ENCODE measurements at regions not wholly inside any gene's neighbourhood (a gene's known extent, or its start where the extent isn't known, plus 50 kb on each side); places are given as distances from the start of the nearest gene placed in this dataset.

GRCh38 chr2:9092383-9093282, 89.1 kb upstream of the MBOAT2 start:
- no peak overlapping the region for H3K4me3 Mint-ChIP-seq
- no peak overlapping the region for H3K4me3 ChIP-seq
- no peaks in the 10 kb centered on the region for H4K20me1 ChIP-seq (ENCODE audit: low read depth)
- peaks cover 3% of the 10 kb centered on the region for H3F3A ChIP-seq (ENCODE audit: low read depth)
- peaks cover 21% of the 10 kb centered on the region for H3K4me1 Mint-ChIP-seq
- H3K9me3 ChIP-seq (ENCODE audit: low read depth) = no peaks in the 10 kb centered on the region
- no peaks in the 10 kb centered on the region for H3K9me3 Mint-ChIP-seq
- no peak for TF ChIP-seq EZH2 (IDR thresholded peaks at IDR 0.05)
- no peak for TF ChIP-seq CTCF (IDR thresholded peaks at IDR 0.05)
- no peak for TF ChIP-seq EZH2phosphoT487 (IDR thresholded peaks at IDR 0.05)
- H3K79me2 ChIP-seq (ENCODE audit: low read depth) = no peaks in the 10 kb centered on the region
- H3K4me2 ChIP-seq = no peak overlapping the region
- peaks cover 12% of the 10 kb centered on the region for H3K27me3 Mint-ChIP-seq (ENCODE audit: insufficient read depth, low read depth)
- no peak overlapping the region for H3K9ac ChIP-seq
- no peak overlapping the region for H3K27ac Mint-ChIP-seq
- peaks cover 10% of the 10 kb centered on the region for H3K27me3 ChIP-seq
- DNase-seq (ENCODE audit: low spot score) = no peak
- no peaks in the 10 kb centered on the region for H3K36me3 ChIP-seq
- no peaks in the 10 kb centered on the region for H3K36me3 Mint-ChIP-seq
- H2AFZ ChIP-seq (replicated peaks) = no peak overlapping the region
- no peak overlapping the region for H3K27ac ChIP-seq
- H3K4me1 ChIP-seq = peaks cover 7% of the 10 kb centered on the region

GRCh38 chr2:9091811-9092210, 88.3 kb upstream of the MBOAT2 start:
- Mint-ChIP-seq H3K4me3 (no peak overlapping the region), H3K4me1 (peaks cover 19% of the 10 kb centered on the region), H3K36me3 (no peaks in the 10 kb centered on the region), H3K9me3 (no peaks in the 10 kb centered on the region), H3K27ac (no peak overlapping the region), H3K27me3 (ENCODE audit: insufficient read depth, low read depth) (peaks cover 12% of the 10 kb centered on the region)
- Histone ChIP-seq H3K27ac (no peak overlapping the region), H2AFZ (replicated peaks) (no peak overlapping the region), H3K4me1 (peaks cover 14% of the 10 kb centered on the region), H3K9ac (no peak overlapping the region), H3K9me3 (ENCODE audit: low read depth) (no peaks in the 10 kb centered on the region), H4K20me1 (ENCODE audit: low read depth) (no peaks in the 10 kb centered on the region), H3K4me2 (no peak overlapping the region), H3K4me3 (no peak overlapping the region), H3K36me3 (no peaks in the 10 kb centered on the region), H3K79me2 (ENCODE audit: low read depth) (no peaks in the 10 kb centered on the region), H3K27me3 (peaks cover 10% of the 10 kb centered on the region), H3F3A (ENCODE audit: low read depth) (peaks cover 6% of the 10 kb centered on the region)
- no peak for TF ChIP-seq EZH2 (IDR thresholded peaks at IDR 0.05)
- no peak for TF ChIP-seq EZH2phosphoT487 (IDR thresholded peaks at IDR 0.05)
- TF ChIP-seq CTCF (IDR thresholded peaks at IDR 0.05) = no peak
- DNase-seq (ENCODE audit: low spot score) = no peak

- peaks cover 5% of the 10 kb centered on the region for H3K27me3 ChIP-seq
- Mint-ChIP-seq H3K36me3 (no peaks in the 10 kb centered on the region), H3K27me3 (ENCODE audit: insufficient read depth, low read depth) (peaks cover 10% of the 10 kb centered on the region), H3K9me3 (no peaks in the 10 kb centered on the region), H3K4me1 (peaks cover 10% of the 10 kb centered on the region), H3K27ac (no peak overlapping the region), H3K4me3 (no peak overlapping the region)
- peaks cover 8% of the 10 kb centered on the region for H3K4me1 ChIP-seq
- no peak overlapping the region for H3K4me3 ChIP-seq
- no peak overlapping the region for H3K27ac ChIP-seq
- no peak overlapping the region for H3K4me2 ChIP-seq
- TF ChIP-seq EZH2 (IDR thresholded peaks at IDR 0.05) (no peak), CTCF (IDR thresholded peaks at IDR 0.05) (no peak), EZH2phosphoT487 (IDR thresholded peaks at IDR 0.05) (no peak)
- no peaks in the 10 kb centered on the region for H3K36me3 ChIP-seq
- no peak overlapping the region for H3K9ac ChIP-seq
- no peaks in the 10 kb centered on the region for H3K9me3 ChIP-seq (ENCODE audit: low read depth)
- no peaks in the 10 kb centered on the region for H4K20me1 ChIP-seq (ENCODE audit: low read depth)
- H2AFZ ChIP-seq (replicated peaks) = no peak overlapping the region
- DNase-seq (ENCODE audit: low spot score) = no peak
- peaks cover 3% of the 10 kb centered on the region for H3F3A ChIP-seq (ENCODE audit: low read depth)
- no peaks in the 10 kb centered on the region for H3K79me2 ChIP-seq (ENCODE audit: low read depth)
Observed at GRCh38 chr2:9089831-9090230, 86.3 kb upstream of the MBOAT2 start.
